ENCODE measurements at regions not wholly inside any gene's neighbourhood (a gene's known extent, or its start where the extent isn't known, plus 50 kb on each side); places are given as distances from the start of the nearest gene placed in this dataset.

GRCh38 chr11:80241766-80242165 is 800.9 kb upstream of the TENM4 start:
- no peak for TF ChIP-seq CTCF (IDR thresholded peaks at IDR 0.05)
- TF ChIP-seq POLR2A (IDR thresholded peaks at IDR 0.05), result no peak
- intact Hi-C loops (cut with DNase I), result no loop called here
- WGBS, 4 donors, result 68 to 87% (median 79%) methylated on average over 3 of the region's 3 CpGs
- DNase-seq (no peak), ATAC-seq (no peak)
- H3K27ac ChIP-seq, result no peak overlapping the region
- H3K4me1 ChIP-seq, result no peaks in the 10 kb centered on the region
- no peak overlapping the region for H3K4me3 ChIP-seq
- H3K9me3 ChIP-seq, result peaks cover 0 to 4% (median 0%) of the 10 kb centered on the region in 12 donors
- H3K27me3 ChIP-seq, result no peaks in the 10 kb centered on the region
- H3K36me3 ChIP-seq, result no peaks in the 10 kb centered on the region

- Histone ChIP-seq H3K4me1 (no peaks in the 10 kb centered on the region), H3K27me3 (no peaks in the 10 kb centered on the region), H3K36me3 (no peaks in the 10 kb centered on the region), H3K9me3 (peaks cover 0 to 15% (median 3%) of the 10 kb centered on the region in 12 donors), H3K4me3 (no peak overlapping the region), H3K27ac (no peak overlapping the region)
- intact Hi-C loops (cut with DNase I), result no loop called here
- TF ChIP-seq POLR2A (IDR thresholded peaks at IDR 0.05), result no peak
- TF ChIP-seq CTCF (IDR thresholded peaks at IDR 0.05), result no peak
- DNase-seq (no peak), ATAC-seq (no peak)
- 29 to 71% (median 47%) methylated on average over 1 of the region's 1 CpG for WGBS, 4 donors
Observed at GRCh38 chr11:80240245-80240644, 799.4 kb upstream of the TENM4 start.

GRCh38 chr11:80239217-80239616 is 798.4 kb upstream of the TENM4 start:
- no peaks in the 10 kb centered on the region for H3K4me1 ChIP-seq
- H3K9me3 ChIP-seq, result peaks cover 0 to 25% (median 7%) of the 10 kb centered on the region in 12 donors
- WGBS, 4 donors, result 45 to 96% (median 87%) methylated on average over 1 of the region's 1 CpG
- no peak for DNase-seq
- intact Hi-C loops (cut with DNase I), result no loop called here
- H3K36me3 ChIP-seq, result no peaks in the 10 kb centered on the region
- no peak overlapping the region for H3K4me3 ChIP-seq
- ATAC-seq, result no peak
- no peak for TF ChIP-seq POLR2A (IDR thresholded peaks at IDR 0.05)
- TF ChIP-seq CTCF (IDR thresholded peaks at IDR 0.05), result no peak
- no peak overlapping the region for H3K27ac ChIP-seq
- no peaks in the 10 kb centered on the region for H3K27me3 ChIP-seq

- Histone ChIP-seq H3K9me3 (peaks cover 0 to 46% (median 26%) of the 10 kb centered on the region in 12 donors), H3K4me3 (no peak overlapping the region), H3K36me3 (no peaks in the 10 kb centered on the region), H3K27ac (no peak overlapping the region), H3K27me3 (no peaks in the 10 kb centered on the region), H3K4me1 (no peaks in the 10 kb centered on the region)
- ATAC-seq (no peak), DNase-seq (no peak)
- intact Hi-C loops (cut with DNase I), result no loop called here
- TF ChIP-seq POLR2A (IDR thresholded peaks at IDR 0.05) (no peak), CTCF (IDR thresholded peaks at IDR 0.05) (no peak)
Observed at GRCh38 chr11:80227915-80228314, 787.1 kb upstream of the TENM4 start.

Measured in heart left ventricle (tissue), 16 donors.